Activated CD4-positive, alpha-beta T cell treated with anti-CD3 and anti-CD28 coated beads for 24 hours (primary cell): ENCODE measurements at regions not wholly inside any gene's neighbourhood (a gene's known extent, or its start where the extent isn't known, plus 50 kb on each side); places are given as distances from the start of the nearest gene placed in this dataset.

ENCODE experiments used
- DNase-seq, 2 donors: peaks; one replicate each; pipeline ENCODE4 v3.0.0-alpha.2; 2020; ENCODE audit warnings: low read depth in 2 of 2

GRCh38 chr4:57691370-57691769 is 581.2 kb upstream of the IGFBP7 start:
- DNase-seq: no peak

- no peak for DNase-seq
Observed at GRCh38 chr4:57689693-57690205, 579.6 kb upstream of the IGFBP7 start.

GRCh38 chr4:57682275-57682674 is 572.1 kb upstream of the IGFBP7 start:
- DNase-seq: no peak

- DNase-seq: no peak
Observed at GRCh38 chr4:57679969-57680368, 569.8 kb upstream of the IGFBP7 start.

GRCh38 chr4:57676394-57676793 is 566.2 kb upstream of the IGFBP7 start:
- DNase-seq: no peak

GRCh38 chr4:57672846-57673433 is 562.8 kb upstream of the IGFBP7 start:
- no peak for DNase-seq

GRCh38 chr4:57668621-57669020 is 558.4 kb upstream of the IGFBP7 start:
- DNase-seq: no peak

GRCh38 chr4:57665806-57666205 is 555.6 kb upstream of the IGFBP7 start:
- no peak for DNase-seq

- DNase-seq: no peak
Observed at GRCh38 chr4:57661517-57662090, 551.4 kb upstream of the IGFBP7 start.

- no peak for DNase-seq
Observed at GRCh38 chr4:57658673-57659072, 548.5 kb upstream of the IGFBP7 start.

- DNase-seq: no peak
Observed at GRCh38 chr4:57658188-57658587, 548.0 kb upstream of the IGFBP7 start.

GRCh38 chr4:57655342-57655741 is 545.2 kb upstream of the IGFBP7 start:
- no peak for DNase-seq

- no peak for DNase-seq
Observed at GRCh38 chr4:57652779-57653178, 542.6 kb upstream of the IGFBP7 start.

GRCh38 chr4:57640391-57641100 is 530.4 kb upstream of the IGFBP7 start:
- no peak for DNase-seq

- no peak for DNase-seq
Observed at GRCh38 chr4:57639561-57640382, 529.6 kb upstream of the IGFBP7 start.

GRCh38 chr4:57635910-57636309 is 525.7 kb upstream of the IGFBP7 start:
- DNase-seq: no peak

- DNase-seq: no peak
Observed at GRCh38 chr4:57633212-57633859, 523.2 kb upstream of the IGFBP7 start.

GRCh38 chr4:57632564-57632963 is 522.4 kb upstream of the IGFBP7 start:
- DNase-seq: no peak

GRCh38 chr4:57631147-57631546 is 521.0 kb upstream of the IGFBP7 start:
- DNase-seq: no peak

- no peak for DNase-seq
Observed at GRCh38 chr4:57628004-57628403, 517.8 kb upstream of the IGFBP7 start.

GRCh38 chr4:57614257-57614932 is 504.2 kb upstream of the IGFBP7 start:
- no peak for DNase-seq
